Amniotic epithelial cell (primary cell): ENCODE measurements at regions not wholly inside any gene's neighbourhood (a gene's known extent, or its start where the extent isn't known, plus 50 kb on each side); places are given as distances from the start of the nearest gene placed in this dataset.

Source experiments
- DNase-seq: peaks from one replicate; pipeline ENCODE4 v3.0.0-alpha.2; 2010; ENCODE audit warnings: low read depth

- peak; percentile 19 for DNase-seq
These were observed 671.3 kb upstream of the TBX3 start for GRCh38 chr12:115355301-115355700.

DNA sequence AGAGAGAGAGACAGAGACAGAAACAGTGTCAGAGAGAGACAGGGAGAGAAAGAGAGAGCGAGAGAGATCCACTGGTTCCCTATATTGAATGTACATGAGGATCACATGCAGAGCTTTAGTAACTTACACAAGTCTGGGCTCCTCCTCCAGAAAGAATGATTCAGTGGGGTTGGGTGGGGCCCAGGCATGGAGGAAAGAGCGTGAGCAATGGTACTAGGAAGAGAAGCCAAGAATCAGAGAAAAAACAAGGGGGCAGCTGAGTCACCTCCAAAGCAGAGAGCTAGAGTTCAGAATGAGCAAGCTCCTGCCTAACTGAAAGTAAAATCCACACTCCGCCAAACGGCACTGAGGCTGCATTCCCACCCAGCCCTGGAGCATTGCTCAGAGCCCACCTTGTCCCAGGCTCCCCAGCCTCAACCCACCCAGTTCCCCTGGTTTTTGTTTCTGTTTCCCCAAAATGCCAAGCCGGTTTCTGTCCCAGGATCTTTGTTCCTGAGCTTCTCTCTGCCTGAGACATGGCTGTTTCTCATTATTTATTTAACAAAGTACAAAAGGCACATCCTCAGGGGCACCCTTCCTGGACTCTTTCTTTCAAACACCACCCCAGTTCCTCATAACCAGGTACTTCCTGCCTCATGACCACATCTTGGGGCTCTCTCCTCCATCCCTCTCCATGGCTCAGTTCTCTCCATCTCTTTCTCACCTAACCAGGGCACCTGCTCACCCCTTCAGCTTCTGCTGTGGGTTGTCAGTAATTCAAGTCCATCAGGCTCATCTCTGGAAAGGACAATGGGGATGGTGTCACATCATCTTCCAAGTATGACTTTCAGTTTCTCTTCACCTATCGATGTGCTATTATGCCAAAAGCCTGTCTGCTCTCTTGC is 670.3 kb upstream of the TBX3 start:
- peak; percentile 96 for DNase-seq

- no peak for DNase-seq
These were observed 669.5 kb upstream of the TBX3 start for GRCh38 chr12:115353467-115353866.

DNA sequence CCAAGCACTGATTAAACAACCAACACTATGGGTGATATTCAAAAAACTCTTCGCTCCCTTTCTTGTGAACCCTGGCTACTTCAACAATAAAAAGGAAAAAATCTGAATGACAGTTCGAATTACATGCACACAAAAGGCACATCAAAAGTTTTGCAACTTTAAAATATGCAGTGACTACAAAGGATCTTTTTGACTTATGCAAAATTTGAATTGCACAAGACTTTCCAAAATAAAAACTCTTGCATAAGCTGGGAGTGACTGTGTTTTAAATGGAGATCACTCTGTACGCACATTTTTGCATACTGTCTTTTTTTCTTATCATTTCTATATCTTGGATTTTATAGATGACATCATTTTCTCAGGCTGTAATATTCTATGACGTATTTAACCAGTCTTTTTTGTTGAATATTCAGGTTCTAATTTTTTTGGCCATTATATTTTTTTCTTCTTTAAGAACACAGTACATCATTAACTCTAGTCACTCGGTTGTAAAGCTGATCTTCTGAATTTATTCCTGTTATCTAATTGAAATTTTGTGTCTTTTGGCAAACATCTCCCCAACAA is 667.6 kb upstream of the TBX3 start:
- peak; percentile 81 for DNase-seq

DNA sequence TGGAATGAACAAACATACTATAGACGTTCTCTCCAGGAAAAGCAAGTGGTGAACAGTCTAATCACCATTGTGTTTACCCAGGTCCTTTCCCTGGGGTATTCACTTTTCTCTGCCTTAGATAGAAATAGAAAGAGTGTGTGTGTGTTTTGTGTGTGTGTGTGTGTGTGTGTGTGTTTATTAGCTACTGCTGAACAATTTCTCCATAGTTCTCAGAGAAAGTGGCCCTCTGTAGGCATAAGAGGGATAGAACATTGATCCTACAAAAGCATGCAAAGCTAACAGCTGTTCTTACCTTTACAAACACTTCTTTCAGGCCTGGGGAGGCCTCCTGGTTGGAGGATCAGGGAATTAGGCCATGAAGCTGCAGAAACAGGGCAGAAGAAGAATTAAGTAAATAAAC is 665.7 kb upstream of the TBX3 start:
- DNase-seq: no peak

DNA sequence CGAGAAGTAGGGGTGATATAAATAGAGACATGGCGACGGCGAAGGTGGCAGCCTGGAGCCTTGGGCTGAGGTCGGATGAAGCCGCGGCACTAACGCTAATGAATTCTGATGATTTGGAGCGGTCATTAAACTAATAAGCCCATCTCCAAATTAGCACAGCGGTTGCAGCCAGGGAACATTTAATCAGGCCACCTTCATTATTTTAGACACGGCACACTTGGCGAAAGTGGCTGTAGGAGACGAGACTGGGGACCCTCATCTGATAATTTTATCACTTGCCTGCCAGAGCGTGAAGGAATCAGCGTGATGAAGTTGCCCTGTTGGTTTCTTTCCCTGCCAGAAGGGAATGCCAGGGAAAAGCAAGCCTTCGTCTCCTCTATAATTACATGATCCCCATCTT is 664.3 kb upstream of the TBX3 start:
- no peak for DNase-seq

- no peak for DNase-seq
These were observed 659.6 kb upstream of the TBX3 start for GRCh38 chr12:115343601-115344000.

GRCh38 chr12:115343008-115343407 is 659.0 kb upstream of the TBX3 start:
- DNase-seq: no peak

GRCh38 chr12:115341442-115341841 is 657.5 kb upstream of the TBX3 start:
- peak; percentile 95 for DNase-seq

- DNase-seq: no peak
These were observed 654.8 kb upstream of the TBX3 start for GRCh38 chr12:115338566-115339294.

- DNase-seq: peak; percentile 90
These were observed 653.9 kb upstream of the TBX3 start for GRCh38 chr12:115337693-115338543.

DNA sequence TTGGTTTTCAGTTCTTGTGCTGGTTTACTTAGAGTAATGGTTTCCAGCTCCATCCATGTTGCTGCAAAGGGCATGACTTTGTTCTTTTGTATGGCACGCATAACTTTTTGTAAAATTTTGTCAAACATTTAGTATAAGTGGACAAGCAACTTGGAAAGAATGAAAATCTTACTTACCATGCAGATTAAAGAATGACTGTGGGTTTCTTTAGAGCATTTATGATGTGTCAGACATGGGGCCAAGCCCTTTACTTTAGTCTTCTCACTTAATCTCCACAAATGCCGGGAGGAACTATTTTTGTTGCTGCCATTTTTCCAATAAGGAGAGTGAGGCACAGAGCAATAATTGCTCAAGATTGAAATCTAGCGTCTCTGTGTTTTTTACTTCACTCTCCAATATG is 652.5 kb upstream of the TBX3 start:
- peak; percentile 12 for DNase-seq

DNA sequence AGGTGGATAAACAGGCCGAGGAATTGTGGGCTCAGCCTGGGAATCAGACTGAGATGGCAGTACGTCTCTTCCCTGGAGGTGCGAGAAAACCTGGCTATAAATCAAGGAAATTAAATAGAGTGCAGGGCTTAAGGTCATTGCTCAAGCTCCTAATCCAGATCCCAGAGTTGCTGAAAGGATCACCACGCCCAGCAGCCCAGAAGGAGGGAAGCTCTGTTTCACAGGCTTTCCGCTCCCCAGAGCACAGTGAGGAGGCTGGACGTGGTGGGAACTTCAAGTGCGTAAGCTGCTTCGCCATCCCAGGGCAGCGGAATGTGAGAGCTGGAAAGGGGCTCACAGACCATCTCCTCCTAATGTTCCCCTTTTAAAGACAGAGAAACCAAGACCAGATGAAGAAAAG is 651.6 kb upstream of the TBX3 start:
- no peak for DNase-seq

GRCh38 chr12:115335048-115335447 is 651.1 kb upstream of the TBX3 start:
- DNase-seq: no peak

DNA sequence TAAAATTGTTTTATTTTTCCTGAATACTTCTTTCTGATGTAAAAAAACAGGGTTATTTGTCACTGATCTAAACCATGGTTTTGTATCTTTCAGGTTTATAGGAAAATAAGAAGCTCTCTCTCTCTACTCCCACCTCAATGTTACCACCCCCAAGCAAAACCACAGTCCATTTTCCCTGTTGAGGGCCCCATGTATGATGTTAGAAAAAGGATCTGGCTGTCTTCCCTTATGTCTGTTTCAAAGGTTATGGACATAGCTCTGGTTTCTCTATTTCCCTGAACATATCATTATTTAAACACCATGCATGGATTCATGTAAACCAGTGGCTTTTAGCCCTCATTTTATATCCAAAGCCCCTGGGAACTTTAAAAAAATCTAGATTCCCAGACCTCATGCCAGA is 649.0 kb upstream of the TBX3 start:
- no peak for DNase-seq

DNA sequence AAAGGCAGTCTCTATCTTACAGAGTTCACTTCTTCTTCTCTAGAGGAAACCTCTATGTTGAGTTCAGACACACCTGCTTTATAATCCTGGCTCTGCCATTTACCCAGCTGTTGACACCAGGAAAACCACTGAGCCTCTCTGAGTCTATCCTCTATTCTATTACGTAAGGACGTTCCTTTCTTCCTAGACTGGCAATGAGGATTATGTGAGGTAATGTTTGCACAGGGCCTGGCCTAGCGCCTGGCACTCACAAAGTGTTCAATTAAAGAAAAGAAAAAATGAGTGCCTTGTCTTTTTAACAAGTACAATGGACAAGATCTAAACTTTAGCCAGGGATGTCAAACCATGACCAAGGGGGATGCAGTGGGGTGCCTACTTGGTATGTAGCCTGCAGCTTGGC is 641.9 kb upstream of the TBX3 start:
- DNase-seq: no peak

- DNase-seq: no peak
These were observed 641.1 kb upstream of the TBX3 start for GRCh38 chr12:115324949-115325593.

DNA sequence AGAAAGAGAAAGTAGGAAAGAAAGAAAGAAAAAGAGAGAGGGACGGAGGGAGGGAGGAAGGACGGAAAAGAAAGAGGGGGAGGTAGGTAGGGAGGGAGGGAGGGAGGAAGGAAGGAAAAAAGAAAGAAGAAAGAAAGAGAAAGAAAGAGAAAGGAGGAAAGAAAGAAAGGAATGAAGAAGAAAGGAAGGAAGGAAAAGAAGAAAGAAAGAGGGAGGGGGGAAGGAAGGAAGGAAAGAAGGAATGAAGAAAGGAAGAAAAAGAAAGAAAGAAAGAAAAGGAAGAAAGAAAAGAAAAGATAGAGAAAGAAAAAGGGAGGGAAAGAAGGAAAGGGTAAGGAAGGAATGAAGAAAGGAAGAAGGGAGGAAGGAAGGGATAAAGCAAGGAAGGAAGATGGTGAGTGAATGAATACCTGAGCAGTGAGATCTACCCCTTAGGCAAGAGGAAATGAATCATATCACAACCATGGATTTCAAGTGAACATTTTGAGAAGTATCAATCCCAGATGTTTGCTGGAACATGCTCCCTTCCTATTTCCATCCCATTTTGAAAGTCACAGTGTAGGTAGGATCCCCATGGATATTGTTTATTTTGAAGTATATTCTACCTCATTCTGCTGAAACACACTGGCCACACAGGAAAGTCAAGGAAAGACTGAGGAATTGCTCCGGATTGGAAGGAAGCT is 639.4 kb upstream of the TBX3 start:
- DNase-seq: peak; percentile 27

DNA sequence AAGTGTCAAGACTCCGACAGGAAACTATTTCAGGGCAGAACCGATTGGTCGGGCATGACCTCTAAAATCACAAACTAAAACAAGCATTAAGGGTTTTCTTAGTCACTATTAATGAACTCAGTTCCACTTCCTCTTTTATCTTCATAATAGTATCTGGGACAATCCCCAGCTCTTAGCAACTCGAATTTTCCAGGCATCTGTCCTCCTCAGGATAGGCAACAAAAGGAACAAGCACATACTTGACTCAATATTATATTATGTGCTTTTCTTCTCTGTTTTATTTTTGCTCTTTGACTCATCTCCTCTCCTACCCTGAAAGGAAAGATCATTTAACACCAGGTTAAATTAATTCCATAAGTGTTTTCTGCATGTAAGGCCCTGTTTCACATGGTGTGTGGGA is 638.3 kb upstream of the TBX3 start:
- no peak for DNase-seq

DNA sequence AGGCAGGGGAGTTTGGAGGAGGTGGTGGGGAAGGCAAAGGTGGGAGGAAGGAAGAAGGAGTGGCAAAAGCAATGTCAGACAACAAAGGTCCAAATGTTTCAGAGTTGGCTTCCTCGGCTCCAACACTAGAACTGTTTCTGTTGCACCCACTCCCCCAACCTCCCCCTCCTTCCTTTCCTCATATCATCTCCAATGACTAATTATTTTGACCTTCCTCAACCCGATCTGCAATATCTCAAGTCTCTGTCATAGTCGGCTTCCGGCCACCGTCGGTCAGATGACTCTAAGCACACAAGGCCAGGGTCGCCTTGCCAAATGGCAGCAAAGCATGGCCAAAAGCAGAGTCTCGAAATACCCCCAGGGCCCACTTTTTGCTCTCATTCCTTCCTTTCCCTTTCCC is 637.0 kb upstream of the TBX3 start:
- peak; percentile 32 for DNase-seq

- no peak for DNase-seq
These were observed 636.5 kb upstream of the TBX3 start for GRCh38 chr12:115320451-115320850.
